ENCODE measurements at regions not wholly inside any gene's neighbourhood (a gene's known extent, or its start where the extent isn't known, plus 50 kb on each side); places are given as distances from the start of the nearest gene placed in this dataset.

DNA sequence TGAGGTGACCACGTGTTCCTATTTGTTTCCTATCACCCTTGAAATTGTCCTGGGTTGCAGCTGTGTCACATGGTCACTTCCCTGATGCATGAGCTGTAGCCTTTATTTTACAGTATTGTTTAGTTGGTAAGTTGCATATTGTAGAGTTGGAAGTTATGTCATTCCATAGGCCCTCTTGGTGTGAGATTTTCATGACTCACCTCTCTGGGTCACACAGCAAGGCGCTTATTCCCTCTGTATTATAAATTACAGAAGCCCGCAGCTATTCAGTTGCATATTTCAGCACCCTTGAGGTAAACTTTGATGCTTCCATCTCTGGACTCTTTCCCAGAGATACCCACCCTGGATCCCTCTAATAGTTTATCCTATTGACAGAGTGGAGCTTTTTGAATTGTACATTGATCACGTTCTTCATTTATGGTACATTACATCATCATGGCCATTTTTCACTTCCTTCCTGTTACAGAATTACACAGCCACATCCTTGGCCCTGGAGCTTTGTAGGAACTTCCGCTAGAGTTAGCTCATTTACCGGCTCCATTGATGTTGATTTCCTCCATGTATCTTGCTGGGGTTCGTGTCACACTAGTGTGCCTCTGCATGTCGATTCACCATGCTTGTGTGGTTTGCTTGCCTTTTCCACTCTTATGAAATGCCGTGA, 543.1 kb upstream of the RGMA start:
- TF ChIP-seq, protein P1, sequence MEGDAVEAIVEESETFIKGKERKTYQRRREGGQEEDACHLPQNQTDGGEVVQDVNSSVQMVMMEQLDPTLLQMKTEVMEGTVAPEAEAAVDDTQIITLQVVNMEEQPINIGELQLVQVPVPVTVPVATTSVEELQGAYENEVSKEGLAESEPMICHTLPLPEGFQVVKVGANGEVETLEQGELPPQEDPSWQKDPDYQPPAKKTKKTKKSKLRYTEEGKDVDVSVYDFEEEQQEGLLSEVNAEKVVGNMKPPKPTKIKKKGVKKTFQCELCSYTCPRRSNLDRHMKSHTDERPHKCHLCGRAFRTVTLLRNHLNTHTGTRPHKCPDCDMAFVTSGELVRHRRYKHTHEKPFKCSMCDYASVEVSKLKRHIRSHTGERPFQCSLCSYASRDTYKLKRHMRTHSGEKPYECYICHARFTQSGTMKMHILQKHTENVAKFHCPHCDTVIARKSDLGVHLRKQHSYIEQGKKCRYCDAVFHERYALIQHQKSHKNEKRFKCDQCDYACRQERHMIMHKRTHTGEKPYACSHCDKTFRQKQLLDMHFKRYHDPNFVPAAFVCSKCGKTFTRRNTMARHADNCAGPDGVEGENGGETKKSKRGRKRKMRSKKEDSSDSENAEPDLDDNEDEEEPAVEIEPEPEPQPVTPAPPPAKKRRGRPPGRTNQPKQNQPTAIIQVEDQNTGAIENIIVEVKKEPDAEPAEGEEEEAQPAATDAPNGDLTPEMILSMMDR (IDR thresholded peaks at IDR 0.05) = no peak
- no peak for TF ChIP-seq POLR2A (IDR thresholded peaks at IDR 0.05)
